Skin epidermis (tissue), 12 donors: ENCODE measurements at regions not wholly inside any gene's neighbourhood (a gene's known extent, or its start where the extent isn't known, plus 50 kb on each side); places are given as distances from the start of the nearest gene placed in this dataset.

ENCODE experiments used
- H3K27ac ChIP-seq, 21 experiments: fragments of 200-600 bp; sonication (generic) in 11 of 21; one replicate each; pipeline ENCODE4 v1.5.0; 2020; ENCODE audit warnings: mild to moderate bottlenecking in 3 of 21, inconsistent platforms in 2 of 21, moderate library complexity in 2 of 21
- H3K4me3 ChIP-seq, 7 experiments: fragments of 200-600 bp; sonication (generic) in 2 of 7; one replicate each; pipeline ENCODE4 v1.5.0; 2020; ENCODE audit warnings: inconsistent platforms in 2 of 7, mild to moderate bottlenecking in 2 of 7, moderate library complexity in 1 of 7

GRCh38 chr1:88404582-88404981, 279.5 kb upstream of the PKN2 start:
- Histone ChIP-seq H3K4me3 (no peak overlapping the region), H3K27ac (no peak overlapping the region)

- no peak overlapping the region for H3K4me3 ChIP-seq
Observed at GRCh38 chr1:88407248-88407647, 276.8 kb upstream of the PKN2 start.

GRCh38 chr1:88421997-88422396, 262.1 kb upstream of the PKN2 start:
- Histone ChIP-seq H3K27ac (no peak overlapping the region), H3K4me3 (no peak overlapping the region)

More at GRCh38 chr1:88407248-88407647, 276.8 kb upstream of the PKN2 start:
- H3K27ac ChIP-seq, result no peak overlapping the region

GRCh38 chr1:88433556-88433955, 250.5 kb upstream of the PKN2 start:
- Histone ChIP-seq H3K27ac (no peak overlapping the region), H3K4me3 (no peak overlapping the region)

- Histone ChIP-seq H3K27ac (no peak overlapping the region), H3K4me3 (no peak overlapping the region)
Observed at GRCh38 chr1:88434836-88435235, 249.2 kb upstream of the PKN2 start.

- no peak overlapping the region for H3K27ac ChIP-seq
- H3K4me3 ChIP-seq, result no peak overlapping the region
Observed at GRCh38 chr1:88441022-88441421, 243.1 kb upstream of the PKN2 start.

GRCh38 chr1:88451856-88452255, 232.2 kb upstream of the PKN2 start:
- Histone ChIP-seq H3K4me3 (no peak overlapping the region), H3K27ac (no peak overlapping the region)

- no peak overlapping the region for H3K27ac ChIP-seq
- H3K4me3 ChIP-seq, result no peak overlapping the region
Observed at GRCh38 chr1:88453295-88453694, 230.8 kb upstream of the PKN2 start.

- Histone ChIP-seq H3K4me3 (no peak overlapping the region), H3K27ac (no peak overlapping the region)
Observed at GRCh38 chr1:88454781-88455180, 229.3 kb upstream of the PKN2 start.

- Histone ChIP-seq H3K4me3 (no peak overlapping the region), H3K27ac (no peak overlapping the region)
Observed at GRCh38 chr1:88455621-88456256, 228.3 kb upstream of the PKN2 start.

- Histone ChIP-seq H3K27ac (no peak overlapping the region), H3K4me3 (no peak overlapping the region)
Observed at GRCh38 chr1:88457197-88457596, 226.9 kb upstream of the PKN2 start.

- H3K4me3 ChIP-seq, result no peak overlapping the region
- H3K27ac ChIP-seq, result no peak overlapping the region
Observed at GRCh38 chr1:88461007-88461406, 223.1 kb upstream of the PKN2 start.

GRCh38 chr1:88462096-88462487, 222.0 kb upstream of the PKN2 start:
- H3K27ac ChIP-seq, result no peak overlapping the region
- peak overlapping the region in 4 of 7 experiments; percentile 11 to 33 (median 18) for H3K4me3 ChIP-seq

- Histone ChIP-seq H3K27ac (peak overlapping the region in 8 of 21 experiments; percentile 36 to 76 (median 52)), H3K4me3 (peak overlapping the region in 6 of 7 experiments; percentile 11 to 33 (median 12))
Observed at GRCh38 chr1:88462488-88463261, 221.4 kb upstream of the PKN2 start.

- Histone ChIP-seq H3K27ac (peak overlapping the region in 1 of 21 experiments; percentile 41), H3K4me3 (no peak overlapping the region)
Observed at GRCh38 chr1:88463401-88463985, 220.6 kb upstream of the PKN2 start.

GRCh38 chr1:88466011-88466410, 218.1 kb upstream of the PKN2 start:
- H3K27ac ChIP-seq, result no peak overlapping the region
- no peak overlapping the region for H3K4me3 ChIP-seq

GRCh38 chr1:88466899-88467580, 217.0 kb upstream of the PKN2 start:
- no peak overlapping the region for H3K4me3 ChIP-seq
- no peak overlapping the region for H3K27ac ChIP-seq

- Histone ChIP-seq H3K27ac (no peak overlapping the region), H3K4me3 (no peak overlapping the region)
Observed at GRCh38 chr1:88472298-88472697, 211.8 kb upstream of the PKN2 start.

- Histone ChIP-seq H3K4me3 (no peak overlapping the region), H3K27ac (no peak overlapping the region)
Observed at GRCh38 chr1:88472714-88473113, 211.4 kb upstream of the PKN2 start.

- Histone ChIP-seq H3K27ac (no peak overlapping the region), H3K4me3 (no peak overlapping the region)
Observed at GRCh38 chr1:88474555-88475304, 209.3 kb upstream of the PKN2 start.
